DOHH2 (cell line): ENCODE measurements at regions not wholly inside any gene's neighbourhood (a gene's known extent, or its start where the extent isn't known, plus 50 kb on each side); places are given as distances from the start of the nearest gene placed in this dataset.

Experiments
- CTCF ChIP-seq: fragments of 200-600 bp; sonication (generic); IDR thresholded peaks from one replicate; pipeline ENCODE4 v1.5.1; 2014; ENCODE audit warnings: antibody characterized with exemption, mild to moderate bottlenecking, low read depth, low read length; ENCODE audit not compliant: poor library complexity, severe bottlenecking
- EZH2phosphoT487 ChIP-seq: fragments of 200-600 bp; sonication (generic); IDR thresholded peaks from 2 replicates; pipeline ENCODE4 v1.6.1; 2017; ENCODE audit warnings: borderline replicate concordance, mild to moderate bottlenecking, antibody characterized with exemption, low read length, moderate library complexity, mixed read lengths

- no peak for TF ChIP-seq CTCF
- no peak for TF ChIP-seq EZH2phosphoT487
Observed at GRCh38 chr11:70716986-70717775, 318.9 kb downstream of the CTTN start.
